ENCODE measurements at regions not wholly inside any gene's neighbourhood (a gene's known extent, or its start where the extent isn't known, plus 50 kb on each side); places are given as distances from the start of the nearest gene placed in this dataset.
A peak's percentile ranks its signal among the peaks of the same experiment; 100 is the strongest.

DNA sequence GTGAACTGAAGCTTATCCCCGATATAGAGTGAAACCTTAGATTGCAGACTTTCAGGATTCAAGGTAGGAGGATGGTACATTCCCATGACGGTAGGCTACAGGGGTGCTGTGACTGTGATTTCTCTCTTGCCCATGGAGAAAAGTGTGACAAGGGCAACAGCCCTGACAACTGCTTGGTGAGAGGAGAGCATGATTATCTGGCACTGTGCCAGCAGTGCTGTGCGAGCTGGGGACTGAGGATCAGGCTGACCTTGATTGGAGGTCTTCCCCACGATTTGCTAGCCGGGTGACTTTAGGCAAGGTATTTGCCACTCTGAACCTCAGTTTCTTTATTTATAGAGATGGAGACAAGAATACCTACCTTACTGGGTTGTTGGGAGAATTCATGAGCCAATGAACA, 229.5 kb downstream of the PTEN start:
- Histone ChIP-seq H3K4me3 (no peak overlapping the region), H3K4me1 (replicated peaks in 1 of 2) (no peaks in the 10 kb centered on the region), H3K27ac (no peak overlapping the region)
- in situ Hi-C loops (cut with MboI; ENCODE audit: low pct_unique_long_range_greater_than_20kb in 2 of 9, low sequenced_read_pairs in 9 of 9, unreplicated experiment in 9 of 9): no loop called here
- peak in 2 of 8 experiments; percentile 56 to 88 for ATAC-seq (replicated peaks in 6 of 8)
- WGBS, 10 experiments: 60 to 100% (median 97%) methylated on average over 1 to 3 of the region's 5 CpGs; no CpG with 5 or more reads in 2 of the 10 experiments

DNA sequence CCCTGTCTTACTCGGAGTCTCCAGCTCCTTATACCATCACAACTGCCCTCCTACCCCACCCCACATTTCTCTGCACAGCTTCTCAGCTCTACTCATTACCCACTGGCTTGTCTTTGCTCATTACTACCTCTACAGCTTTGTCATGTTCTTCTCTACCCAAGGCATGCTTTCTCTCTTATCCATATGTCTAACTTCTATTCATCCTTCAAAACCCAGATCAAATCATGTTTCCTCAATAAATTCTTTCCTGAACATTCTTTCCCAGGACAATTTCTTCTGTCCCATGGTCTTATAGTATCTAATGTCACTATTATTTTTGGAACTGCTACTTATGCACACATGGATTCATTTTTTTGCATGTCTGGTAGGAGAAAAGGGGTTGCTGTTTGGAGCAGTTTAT, 231.4 kb downstream of the PTEN start:
- Histone ChIP-seq H3K4me3 (no peak overlapping the region), H3K4me1 (replicated peaks in 1 of 2) (no peaks in the 10 kb centered on the region), H3K27ac (no peak overlapping the region)
- ATAC-seq (replicated peaks in 6 of 8): no peak
- in situ Hi-C loops (cut with MboI; ENCODE audit: low pct_unique_long_range_greater_than_20kb in 2 of 9, low sequenced_read_pairs in 9 of 9, unreplicated experiment in 9 of 9): no loop called here
- 50 to 100% (median 86%) methylated on average over 1 of the region's 1 CpG; no CpG with 5 or more reads in 3 of the 10 experiments for WGBS, 10 experiments

DNA sequence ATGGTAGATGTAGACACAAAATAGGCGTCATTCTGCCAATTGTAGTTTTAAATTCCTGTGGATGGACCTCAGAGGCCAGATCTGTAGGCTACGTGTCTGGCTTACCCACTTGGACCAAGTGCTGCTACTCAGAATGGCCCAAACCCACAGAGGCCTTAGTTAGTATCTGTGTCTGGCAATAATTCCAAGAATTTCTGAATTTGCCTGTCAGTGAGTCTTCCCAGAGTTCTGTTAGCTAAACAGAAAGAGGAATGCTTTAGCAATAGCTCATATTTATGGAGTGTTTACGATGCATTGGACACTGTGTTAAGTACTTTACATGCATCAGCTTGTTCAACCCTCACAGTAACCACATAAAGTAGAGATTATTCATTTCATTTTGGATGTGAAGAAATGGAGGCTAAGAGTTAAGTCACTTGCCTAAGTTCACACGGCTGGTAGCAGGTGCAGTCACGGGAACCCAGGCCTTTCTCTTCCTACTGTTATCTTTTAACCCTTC, 231.8 kb downstream of the PTEN start:
- H3K4me3 ChIP-seq: no peak overlapping the region
- WGBS, 10 experiments: 43 to 100% (median 79%) methylated on average over 1 to 5 of the region's 5 CpGs
- ATAC-seq (replicated peaks in 6 of 8): peak in 3 of 8 experiments; percentile 47 to 96 (median 90)
- no peaks in the 10 kb centered on the region for H3K4me1 ChIP-seq (replicated peaks in 1 of 2)
- in situ Hi-C loops (cut with MboI; ENCODE audit: low pct_unique_long_range_greater_than_20kb in 2 of 9, low sequenced_read_pairs in 9 of 9, unreplicated experiment in 9 of 9): no loop called here
- H3K27ac ChIP-seq: no peak overlapping the region

DNA sequence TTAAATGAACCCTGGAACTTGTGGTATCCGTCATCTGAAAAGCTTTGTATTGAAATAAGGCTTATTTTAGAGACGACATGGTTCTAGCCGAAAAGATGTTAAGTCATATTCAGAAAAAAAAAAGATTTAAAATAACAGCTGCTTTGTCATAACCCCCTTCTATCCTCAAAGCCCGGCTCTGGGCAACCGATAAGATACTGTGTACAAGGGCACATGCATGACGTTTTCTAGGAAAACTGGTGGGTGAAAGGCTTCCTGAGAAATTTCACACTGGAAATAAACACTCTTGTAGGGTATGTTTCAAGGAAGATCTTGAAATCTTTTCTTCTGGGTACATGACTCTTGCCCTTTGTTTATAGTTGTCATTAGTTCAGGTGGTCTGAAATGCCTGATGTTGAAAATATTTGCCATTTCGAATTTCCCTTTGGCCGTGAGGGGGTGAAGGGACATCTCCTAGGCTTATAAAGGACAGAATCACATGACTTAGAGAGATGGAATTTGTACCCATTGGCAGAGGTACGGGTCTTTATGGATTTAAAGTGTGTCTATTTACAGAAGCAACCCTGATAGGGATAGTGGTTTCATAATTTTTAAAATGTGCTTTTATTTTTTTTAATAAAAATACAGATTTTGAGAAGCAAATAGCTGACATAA, 232.5 kb downstream of the PTEN start:
- WGBS, 10 experiments: 59 to 100% (median 87%) methylated on average over 3 to 9 of the region's 9 CpGs
- ATAC-seq (replicated peaks in 6 of 8): no peak
- Histone ChIP-seq H3K4me3 (no peak overlapping the region), H3K27ac (no peak overlapping the region), H3K4me1 (replicated peaks in 1 of 2) (no peaks in the 10 kb centered on the region)
- in situ Hi-C loops (cut with MboI; ENCODE audit: low pct_unique_long_range_greater_than_20kb in 2 of 9, low sequenced_read_pairs in 9 of 9, unreplicated experiment in 9 of 9): no loop called here

DNA sequence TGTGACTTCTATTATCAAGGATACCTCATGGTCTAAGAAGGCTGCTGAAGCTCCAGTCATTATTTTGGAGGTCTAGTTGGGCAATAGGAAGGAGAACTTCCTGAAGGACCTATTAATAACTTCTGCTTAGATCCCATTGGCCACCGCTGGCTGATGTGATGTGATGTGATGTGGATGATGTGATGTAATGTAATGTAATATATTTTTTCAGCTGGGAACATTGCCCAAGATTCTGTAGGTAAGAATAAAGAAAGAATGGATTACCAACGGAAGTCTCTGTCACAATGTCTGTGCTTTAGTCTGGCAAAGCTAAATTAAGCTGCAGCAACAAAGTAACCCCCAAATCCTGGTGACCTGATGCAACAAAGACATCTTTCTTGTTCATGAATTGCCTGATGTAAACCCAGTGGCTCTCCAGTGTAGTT, 233.7 kb downstream of the PTEN start:
- no peak overlapping the region for H3K4me3 ChIP-seq
- WGBS, 10 experiments: 83 to 100% (median 97%) methylated on average over 1 to 2 of the region's 2 CpGs; no CpG with 5 or more reads in 2 of the 10 experiments
- ATAC-seq (replicated peaks in 6 of 8): no peak
- H3K4me1 ChIP-seq (replicated peaks in 1 of 2): no peaks in the 10 kb centered on the region
- no peak overlapping the region for H3K27ac ChIP-seq
- in situ Hi-C loops (cut with MboI; ENCODE audit: low pct_unique_long_range_greater_than_20kb in 2 of 9, low sequenced_read_pairs in 9 of 9, unreplicated experiment in 9 of 9): no loop called here

DNA sequence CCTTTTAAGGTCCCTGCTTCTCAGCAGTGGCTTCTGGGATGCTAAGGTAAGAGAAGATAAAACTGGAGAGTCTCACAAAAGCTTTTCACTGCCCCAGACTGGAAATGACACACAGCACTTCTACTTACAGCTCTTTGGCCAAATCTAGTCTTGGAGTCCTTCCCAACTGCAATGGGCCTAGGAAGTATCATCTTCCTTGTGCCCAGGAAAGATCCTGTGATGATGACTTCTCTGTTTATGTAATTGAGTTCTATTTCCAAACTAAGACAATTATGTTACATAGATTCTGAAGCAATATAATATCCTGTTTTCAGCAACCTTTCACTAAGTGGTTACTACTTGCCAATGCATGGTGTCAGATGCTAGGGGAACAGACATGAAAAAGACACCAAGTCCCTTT, 234.1 kb downstream of the PTEN start:
- Histone ChIP-seq H3K4me1 (replicated peaks in 1 of 2) (no peaks in the 10 kb centered on the region), H3K4me3 (no peak overlapping the region), H3K27ac (no peak overlapping the region)
- no peak for ATAC-seq (replicated peaks in 6 of 8)
- in situ Hi-C loops (cut with MboI; ENCODE audit: low pct_unique_long_range_greater_than_20kb in 2 of 9, low sequenced_read_pairs in 9 of 9, unreplicated experiment in 9 of 9): no loop called here

DNA sequence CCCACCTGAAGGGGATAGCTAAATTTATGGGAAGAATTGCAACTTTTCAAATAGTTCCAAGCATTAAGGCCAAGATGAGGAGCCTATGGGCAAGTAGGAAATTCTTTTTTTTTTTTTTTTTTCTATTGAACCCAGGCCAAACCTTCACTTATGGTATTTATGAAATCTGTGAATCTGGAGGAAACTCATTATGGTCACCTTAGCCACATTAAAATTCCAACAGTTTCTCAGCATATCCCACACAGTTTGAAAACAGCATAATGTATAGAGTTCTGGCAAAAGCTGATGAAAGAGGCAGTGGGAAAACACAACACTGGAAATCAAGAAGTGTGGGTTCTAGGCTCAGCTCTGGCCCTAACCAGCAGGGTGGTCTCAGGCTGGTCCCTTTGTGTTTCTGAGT, 236.9 kb downstream of the PTEN start:
- in situ Hi-C loops (cut with MboI; ENCODE audit: low pct_unique_long_range_greater_than_20kb in 2 of 9, low sequenced_read_pairs in 9 of 9, unreplicated experiment in 9 of 9): no loop called here
- H3K27ac ChIP-seq: no peak overlapping the region
- H3K4me3 ChIP-seq: no peak overlapping the region
- H3K4me1 ChIP-seq (replicated peaks in 1 of 2): peaks cover 0 to 5% of the 10 kb centered on the region in 2 donors
- ATAC-seq (replicated peaks in 6 of 8): no peak

DNA sequence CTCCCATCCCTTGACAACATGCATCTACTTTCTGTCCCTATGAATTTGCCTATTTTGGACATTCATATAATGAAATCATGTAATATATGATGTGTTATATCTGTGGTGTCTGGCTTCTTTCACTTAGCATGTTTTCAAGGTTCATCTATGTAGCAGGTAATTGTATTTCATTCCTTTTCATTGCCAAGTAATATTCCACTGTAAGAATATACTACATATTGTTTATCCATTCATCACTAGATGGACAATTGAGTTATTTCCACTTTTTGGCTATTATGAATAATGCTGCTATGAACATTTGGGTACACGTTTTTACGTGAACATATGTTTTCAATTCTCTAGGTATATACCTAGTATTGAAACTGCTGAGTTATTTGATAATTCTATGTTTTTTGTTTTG, 238.2 kb downstream of the PTEN start:
- Histone ChIP-seq H3K27ac (no peak overlapping the region), H3K4me1 (replicated peaks in 1 of 2) (peaks cover 0 to 5% of the 10 kb centered on the region in 2 donors), H3K4me3 (no peak overlapping the region)
- in situ Hi-C loops (cut with MboI; ENCODE audit: low pct_unique_long_range_greater_than_20kb in 2 of 9, low sequenced_read_pairs in 9 of 9, unreplicated experiment in 9 of 9): no loop called here
- ATAC-seq (replicated peaks in 6 of 8): no peak
- WGBS, 10 experiments: 59 to 100% (median 92%) methylated on average over 1 to 2 of the region's 2 CpGs

DNA sequence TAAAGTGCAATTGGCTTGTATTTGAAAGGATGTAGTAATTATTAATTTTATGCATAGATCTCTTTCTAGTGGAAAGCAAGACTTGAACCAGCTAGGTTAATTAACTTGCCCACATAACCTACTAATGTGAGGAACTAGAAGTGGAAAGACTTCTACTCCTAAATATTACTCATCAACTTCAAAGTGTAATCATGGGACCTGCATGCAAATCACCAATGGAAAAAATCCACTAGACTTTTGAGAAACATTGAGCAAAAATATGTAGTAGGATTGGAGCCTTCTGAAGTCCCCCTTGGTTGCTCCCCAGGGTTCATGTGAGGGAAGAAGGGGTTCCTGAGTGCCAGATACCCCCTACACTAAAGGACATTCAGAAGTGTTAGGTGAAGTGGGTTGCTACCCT, 240.2 kb downstream of the PTEN start:
- Histone ChIP-seq H3K4me1 (replicated peaks in 1 of 2) (peaks cover 0 to 5% of the 10 kb centered on the region in 2 donors), H3K27ac (no peak overlapping the region), H3K4me3 (no peak overlapping the region)
- in situ Hi-C loops (cut with MboI; ENCODE audit: low pct_unique_long_range_greater_than_20kb in 2 of 9, low sequenced_read_pairs in 9 of 9, unreplicated experiment in 9 of 9): no loop called here
- ATAC-seq (replicated peaks in 6 of 8): no peak

DNA sequence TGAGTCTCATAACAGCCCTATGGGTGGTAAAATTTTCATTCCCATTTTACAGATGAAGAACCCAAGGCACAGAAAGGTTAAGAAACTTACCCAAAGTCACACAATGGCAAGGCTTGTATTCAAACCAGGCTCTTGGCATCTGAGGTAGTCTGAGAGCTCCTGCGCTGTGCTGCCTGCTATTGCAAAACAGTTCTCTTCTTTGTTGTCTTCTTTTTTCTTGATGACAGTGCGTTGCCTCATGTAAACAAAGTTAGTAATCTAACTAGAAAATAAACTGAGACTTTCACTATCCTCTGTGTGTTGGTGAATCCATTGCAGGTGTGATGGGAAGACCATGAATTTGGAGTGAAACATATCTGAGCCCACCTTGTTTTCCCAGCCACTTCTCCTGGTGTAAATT, 240.8 kb downstream of the PTEN start:
- H3K4me3 ChIP-seq: no peak overlapping the region
- in situ Hi-C loops (cut with MboI; ENCODE audit: low pct_unique_long_range_greater_than_20kb in 2 of 9, low sequenced_read_pairs in 9 of 9, unreplicated experiment in 9 of 9): no loop called here
- WGBS, 10 experiments: 33 to 100% (median 86%) methylated on average over 1 to 2 of the region's 2 CpGs; no CpG with 5 or more reads in 3 of the 10 experiments
- H3K27ac ChIP-seq: no peak overlapping the region
- ATAC-seq (replicated peaks in 6 of 8): no peak
- peaks cover 0 to 5% of the 10 kb centered on the region in 2 donors for H3K4me1 ChIP-seq (replicated peaks in 1 of 2)

DNA sequence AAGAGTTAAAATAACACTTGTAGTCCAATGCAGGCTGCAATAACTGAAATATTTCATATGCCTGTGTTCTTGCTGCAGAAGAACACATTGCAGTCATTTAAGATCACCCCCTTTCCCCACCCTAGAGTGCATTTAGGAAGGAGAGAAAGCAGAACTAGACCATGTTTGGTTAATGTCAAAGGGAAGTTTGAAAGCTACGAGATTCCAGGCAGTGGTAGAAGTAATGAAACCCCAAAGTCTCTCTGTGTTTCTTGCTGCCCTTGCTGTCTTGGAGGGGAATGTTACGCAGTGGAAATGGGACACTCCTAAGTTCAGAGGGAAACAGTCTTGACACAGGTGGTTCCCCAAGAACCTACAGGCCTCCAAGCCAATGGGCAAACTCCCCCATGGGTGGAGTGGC, 242.9 kb downstream of the PTEN start:
- Histone ChIP-seq H3K4me1 (replicated peaks in 1 of 2) (peaks cover 0 to 5% of the 10 kb centered on the region in 2 donors), H3K4me3 (no peak overlapping the region), H3K27ac (no peak overlapping the region)
- WGBS, 10 experiments: 75 to 100% (median 100%) methylated on average over 1 to 2 of the region's 2 CpGs; no CpG with 5 or more reads in 4 of the 10 experiments
- no peak for ATAC-seq (replicated peaks in 6 of 8)
- in situ Hi-C loops (cut with MboI; ENCODE audit: low pct_unique_long_range_greater_than_20kb in 2 of 9, low sequenced_read_pairs in 9 of 9, unreplicated experiment in 9 of 9): no loop called here

DNA sequence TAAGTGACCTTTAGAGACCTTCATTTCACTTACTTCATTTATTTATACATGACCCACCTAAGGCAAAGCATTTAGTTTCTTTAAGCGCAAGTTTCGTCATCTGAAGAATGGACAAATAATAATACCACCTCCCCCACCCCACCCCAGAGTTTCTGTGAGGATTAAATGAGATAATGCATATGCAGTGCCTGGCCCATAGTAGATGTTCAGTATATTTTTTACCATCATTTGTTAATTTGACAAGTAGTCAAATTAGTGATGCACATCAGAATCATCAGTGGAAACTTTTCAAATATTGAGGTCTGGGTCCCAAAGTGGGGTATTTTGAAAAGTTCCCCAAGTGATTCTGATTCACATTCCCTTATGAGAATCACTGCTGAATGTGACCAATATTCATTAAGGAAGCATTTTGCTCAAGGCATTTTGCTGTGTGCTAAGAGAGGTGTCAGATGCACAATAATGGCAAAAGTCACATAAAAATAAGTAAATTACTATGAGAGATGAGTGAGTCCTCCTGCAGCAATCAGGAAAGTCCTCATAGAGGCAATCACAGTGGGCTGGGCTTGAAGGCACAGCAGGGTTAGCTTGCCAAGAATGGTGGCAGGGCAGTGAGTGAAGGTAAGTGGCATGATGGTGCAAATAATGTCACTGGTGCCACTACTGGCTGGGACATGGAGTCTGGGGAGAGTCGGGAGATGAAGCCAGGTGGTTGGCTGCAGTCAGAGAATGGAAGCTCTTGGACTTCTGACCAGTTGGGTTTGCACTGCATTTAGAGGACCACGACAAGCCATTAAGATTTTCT, 244.1 kb downstream of the PTEN start:
- Histone ChIP-seq H3K27ac (no peak overlapping the region), H3K4me3 (no peak overlapping the region), H3K4me1 (replicated peaks in 1 of 2) (peaks cover 0 to 5% of the 10 kb centered on the region in 2 donors)
- ATAC-seq (replicated peaks in 6 of 8): no peak
- 80 to 100% (median 94%) methylated on average over 1 to 4 of the region's 4 CpGs; no CpG with 5 or more reads in 1 of the 10 experiments for whole genome bisulfite sequencing, 10 experiments
- in situ Hi-C loops (cut with MboI; ENCODE audit: low pct_unique_long_range_greater_than_20kb in 2 of 9, low sequenced_read_pairs in 9 of 9, unreplicated experiment in 9 of 9): no loop called here

DNA sequence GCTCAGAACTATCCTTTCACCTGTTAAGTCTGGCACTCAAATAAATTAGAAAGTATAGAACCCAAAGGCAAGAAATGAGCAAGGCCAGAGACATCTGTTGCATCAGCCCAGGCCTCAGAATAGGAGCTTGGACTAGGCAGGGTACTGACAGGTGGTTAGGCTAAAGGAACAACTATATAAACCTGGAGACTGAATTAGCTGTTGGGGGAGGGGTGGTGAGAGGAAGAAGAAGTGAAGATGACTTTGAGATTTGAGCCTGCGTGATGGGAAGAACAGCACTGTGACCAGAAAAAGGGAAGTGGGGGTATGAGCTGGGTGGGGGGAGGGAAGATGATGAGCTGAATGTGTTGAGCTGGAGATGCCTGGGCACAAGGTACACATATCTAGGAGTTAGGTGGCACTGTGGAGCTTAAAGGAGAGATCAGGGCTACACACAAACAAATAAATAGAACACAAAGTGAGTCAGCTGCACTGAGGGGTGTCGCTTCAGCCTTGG, 244.7 kb downstream of the PTEN start:
- Histone ChIP-seq H3K4me3 (no peak overlapping the region), H3K27ac (no peak overlapping the region), H3K4me1 (replicated peaks in 1 of 2) (peaks cover 0 to 4% of the 10 kb centered on the region in 2 donors)
- 100% methylated on average over 1 to 2 of the region's 2 CpGs; no CpG with 5 or more reads in 6 of the 10 experiments for WGBS, 10 experiments
- ATAC-seq (replicated peaks in 6 of 8): peak in 2 of 8 experiments; percentile 38 to 53
- in situ Hi-C loops (cut with MboI; ENCODE audit: low pct_unique_long_range_greater_than_20kb in 2 of 9, low sequenced_read_pairs in 9 of 9, unreplicated experiment in 9 of 9): no loop called here

All from motor neuron (in vitro differentiated cells).